ENCODE measurements at regions not wholly inside any gene's neighbourhood (a gene's known extent, or its start where the extent isn't known, plus 50 kb on each side); places are given as distances from the start of the nearest gene placed in this dataset.
"Not testable (repeated sequence)": the region's sequence is repeated elsewhere in the genome, so short reads cannot be mapped to it uniquely, and the experiment has no call there.

DNA sequence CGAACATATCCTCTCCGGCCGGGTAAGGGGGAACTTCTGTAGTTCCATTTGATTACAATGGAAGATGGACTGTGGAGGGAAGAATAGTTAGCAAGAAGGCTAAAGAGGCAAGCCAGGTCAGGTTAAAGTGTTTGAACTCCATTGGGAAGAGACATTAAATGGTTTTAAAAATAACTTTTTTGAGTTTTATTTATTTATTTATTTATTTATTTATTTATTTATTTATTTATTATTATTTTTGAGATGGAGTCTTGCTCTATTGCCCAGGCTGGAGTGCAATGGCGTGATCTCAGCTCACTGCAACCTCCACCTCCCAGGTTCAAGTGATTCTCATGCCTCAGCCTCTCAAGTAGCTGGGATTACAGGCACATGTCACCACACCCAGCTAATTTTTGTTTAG is 441.9 kb downstream of the TOX3 start:
- not testable (repeated sequence) for DNase-seq (ENCODE audit: low read depth in 2 of 2)

DNA sequence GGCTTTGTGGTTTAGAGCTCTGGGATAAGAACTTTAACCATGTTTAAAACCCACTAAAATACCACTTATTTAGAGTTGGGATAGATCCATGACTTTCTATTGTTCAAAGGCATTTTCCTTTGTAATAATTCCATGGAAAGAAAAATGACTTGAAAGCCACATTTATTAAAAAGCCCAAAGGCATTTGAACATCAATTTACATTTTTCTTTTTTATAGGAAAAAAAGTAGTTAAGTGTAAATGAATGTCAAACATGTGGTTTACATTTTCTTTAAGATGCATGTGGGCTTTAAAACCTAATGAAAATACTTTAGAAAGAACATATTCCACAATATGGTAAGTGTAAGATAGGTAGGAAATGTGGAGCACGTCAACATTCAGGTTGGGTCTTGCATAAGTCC is 443.2 kb downstream of the TOX3 start:
- DNase-seq (ENCODE audit: low read depth in 2 of 2), result no peak

DNA sequence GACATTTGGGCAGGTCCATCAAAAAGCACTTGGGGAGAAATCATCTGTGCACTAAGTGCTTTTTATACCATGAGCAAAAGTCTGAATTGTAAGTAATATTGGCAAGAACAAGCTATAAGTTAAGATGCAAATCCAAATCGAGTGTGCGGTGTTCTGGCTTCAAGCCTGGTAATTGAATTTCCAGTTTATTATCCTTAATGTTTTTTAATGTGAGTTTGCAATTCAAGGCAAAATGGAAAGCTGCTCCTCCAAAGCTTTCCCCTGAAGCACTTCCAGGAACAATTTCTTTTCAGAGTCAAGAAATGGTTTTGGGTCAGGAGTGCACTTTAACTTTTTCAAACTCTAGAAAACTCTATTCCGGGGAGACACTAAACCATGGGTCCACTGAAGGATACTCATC is 445.7 kb downstream of the TOX3 start:
- no peak for DNase-seq (ENCODE audit: low read depth in 2 of 2)

DNA sequence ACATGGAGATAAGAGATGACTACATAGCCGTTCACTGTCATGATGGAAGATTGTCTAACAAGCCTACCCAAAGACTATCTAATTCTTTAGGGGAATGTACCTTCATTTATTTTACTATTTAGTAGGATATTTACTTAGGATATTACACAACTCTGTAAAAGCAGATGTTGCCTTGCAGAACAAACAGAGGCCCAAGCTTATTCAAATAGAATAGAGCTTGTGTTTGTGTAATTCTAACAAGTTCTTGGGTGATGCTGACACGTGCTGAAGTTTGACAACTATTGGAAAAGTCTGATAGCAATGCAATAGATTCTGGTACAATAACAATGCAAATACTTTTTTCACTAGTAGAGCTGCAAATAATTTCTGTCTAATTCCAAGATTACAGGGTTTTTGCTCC is 447.6 kb downstream of the TOX3 start:
- DNase-seq (ENCODE audit: low read depth in 2 of 2), result no peak

DNA sequence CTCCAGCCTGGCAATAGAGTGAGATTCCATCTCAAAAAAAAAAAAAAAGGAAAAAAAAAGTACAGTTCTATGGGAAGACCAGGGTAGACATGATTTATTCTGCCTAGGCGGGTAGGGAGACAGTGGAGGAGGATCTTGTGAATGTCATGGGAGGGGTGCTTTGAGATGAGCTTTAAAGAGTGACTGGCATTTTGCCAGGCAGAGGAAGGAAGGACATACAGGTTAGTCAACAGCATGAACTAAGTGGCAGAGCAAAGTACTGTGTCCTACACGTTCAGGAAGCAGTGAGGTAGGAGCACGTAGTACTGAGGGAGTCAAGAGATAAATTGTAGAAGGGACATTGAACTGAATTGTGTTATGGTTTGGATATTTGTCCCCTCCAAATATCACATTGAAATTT is 451.5 kb downstream of the TOX3 start:
- no peak for DNase-seq (ENCODE audit: low read depth in 2 of 2)

DNA sequence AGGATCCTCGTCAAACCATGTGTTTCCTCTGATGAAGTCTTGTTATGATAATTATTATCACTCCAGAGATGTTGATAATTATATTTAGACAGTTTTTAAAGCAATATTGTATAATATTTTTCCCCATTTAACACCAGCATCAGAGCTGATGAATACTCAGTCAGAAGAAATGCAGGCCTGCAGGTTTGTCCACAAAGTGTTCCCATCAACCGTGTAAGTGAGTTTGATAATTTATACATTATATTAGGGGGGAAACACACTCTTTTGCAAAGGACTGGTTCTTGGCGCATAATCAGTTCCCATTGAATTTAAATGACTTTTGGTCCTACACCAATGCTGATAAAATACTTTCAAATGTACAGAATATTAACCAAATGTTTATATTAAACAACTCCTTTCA is 454.8 kb downstream of the TOX3 start:
- no peak for DNase-seq (ENCODE audit: low read depth in 2 of 2)

DNA sequence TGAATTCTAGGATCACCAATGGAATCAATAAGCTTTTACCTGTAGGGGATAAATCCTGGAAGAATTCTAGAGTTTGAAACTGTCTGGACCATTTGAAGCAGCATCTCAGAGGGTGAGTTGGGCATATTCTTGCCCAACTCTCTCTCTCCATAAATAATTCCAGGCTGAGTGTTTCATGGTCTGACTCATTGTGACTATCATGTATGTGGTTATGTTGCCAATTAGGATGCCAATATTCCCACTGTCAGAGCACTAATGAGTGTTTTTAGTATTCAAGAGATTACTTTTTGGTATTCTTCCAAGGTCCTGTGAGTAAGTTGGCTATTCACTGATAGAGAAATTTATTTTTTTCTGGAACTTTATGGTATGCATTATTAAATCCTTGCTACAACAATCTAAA is 456.9 kb downstream of the TOX3 start:
- DNase-seq (ENCODE audit: low read depth in 2 of 2), result no peak

DNA sequence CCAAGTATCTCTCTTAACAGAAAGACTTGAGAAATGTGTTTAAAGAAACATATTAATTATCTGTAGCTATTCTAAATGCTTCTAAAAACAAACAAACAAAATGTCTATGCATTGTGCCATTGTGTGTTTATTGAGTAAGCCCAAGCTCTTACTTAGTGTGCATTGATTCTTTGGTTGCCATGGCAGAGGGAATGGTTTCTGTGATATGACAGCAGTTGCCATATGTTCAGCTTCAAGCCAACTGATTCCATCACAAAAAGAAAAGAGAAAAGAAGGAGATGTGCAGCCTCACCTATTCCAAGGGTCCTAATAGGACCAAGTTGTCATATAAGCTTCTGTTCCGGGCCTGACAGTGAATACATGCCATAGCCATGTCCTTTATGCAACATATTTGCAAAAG is 457.5 kb downstream of the TOX3 start:
- no peak for DNase-seq (ENCODE audit: low read depth in 2 of 2)

DNA sequence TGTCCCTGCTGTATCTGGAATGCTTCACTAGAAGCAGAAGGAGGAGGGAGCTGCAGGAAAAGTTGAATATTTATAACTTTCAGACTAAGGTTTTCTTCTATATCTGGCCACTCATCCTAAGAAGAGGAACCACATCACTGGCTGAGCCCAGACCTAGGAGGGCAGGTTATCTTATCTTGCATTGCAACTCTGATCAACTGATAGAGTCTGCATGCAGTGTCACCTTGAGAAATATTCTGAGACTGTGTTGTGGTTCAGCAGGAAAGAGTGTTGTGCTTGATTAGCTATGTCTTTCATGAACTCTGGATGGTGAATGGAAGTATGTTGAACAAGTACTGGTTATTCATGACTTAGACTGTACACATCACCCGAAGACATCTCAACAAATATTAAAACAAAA is 460.0 kb downstream of the TOX3 start:
- DNase-seq (ENCODE audit: low read depth in 2 of 2), result no peak

DNA sequence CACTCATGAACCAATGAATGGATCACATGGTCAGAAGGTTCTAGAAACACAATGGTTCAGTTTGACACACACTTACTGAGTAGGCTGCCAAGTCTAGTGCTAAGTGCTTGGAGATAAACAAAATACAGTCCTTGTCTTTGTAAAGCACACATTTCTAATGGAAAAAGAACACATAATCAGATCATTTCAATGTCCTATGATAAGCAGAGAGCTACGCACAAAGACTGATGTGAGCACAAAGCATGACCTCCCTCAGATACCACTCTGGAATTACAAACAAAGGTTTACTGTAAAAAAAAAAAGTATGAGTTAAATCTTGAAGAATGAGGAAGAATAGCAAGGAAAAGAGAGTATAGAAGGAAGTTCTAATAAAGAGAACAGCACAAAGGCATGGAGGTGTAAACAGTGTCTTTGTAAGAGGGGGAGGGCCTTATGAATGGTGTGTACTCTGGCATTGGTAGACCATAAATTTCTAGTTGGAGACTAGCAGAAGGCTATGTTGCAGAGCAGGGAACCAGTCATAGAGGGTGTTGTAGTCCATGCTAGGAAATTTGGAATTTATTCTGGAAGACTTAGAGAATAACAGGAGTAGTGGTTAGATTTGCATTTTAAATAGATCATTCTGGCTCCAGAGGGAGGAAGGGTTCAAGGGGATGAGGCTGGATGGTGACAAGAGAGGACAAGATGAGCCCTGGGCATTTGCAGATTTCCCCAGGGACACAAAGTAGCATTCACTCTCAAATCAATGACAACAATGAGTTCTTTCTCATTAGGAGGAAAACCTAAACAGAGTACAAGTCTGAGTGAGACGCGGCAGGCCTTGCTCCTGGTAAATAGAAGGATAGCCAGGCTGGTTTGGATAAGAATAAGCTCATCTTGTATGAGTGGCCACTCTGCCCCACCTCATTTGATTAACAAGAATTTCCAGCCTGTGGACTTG is 468.0 kb downstream of the TOX3 start:
- no peak for DNase-seq (ENCODE audit: low read depth in 2 of 2)

DNA sequence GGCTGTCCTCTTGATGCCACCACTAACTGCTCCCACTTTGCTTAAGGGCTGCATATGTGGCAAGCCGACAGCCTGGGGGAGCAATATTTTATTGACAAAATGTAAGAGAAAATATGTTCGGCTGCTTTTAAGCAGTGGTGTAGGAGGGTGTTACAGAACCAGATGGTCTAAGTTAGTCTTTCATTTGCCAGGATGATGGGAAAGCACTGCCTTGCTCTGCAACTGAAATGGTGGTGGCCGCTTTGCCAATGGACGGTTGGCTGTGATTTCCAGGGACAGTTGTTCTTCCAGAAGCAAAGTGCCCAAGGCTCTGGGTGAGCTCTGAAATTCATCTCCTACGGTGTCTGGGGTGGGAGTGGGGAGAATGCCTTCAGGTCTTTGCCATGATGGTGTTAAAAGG is 469.3 kb downstream of the TOX3 start:
- DNase-seq (ENCODE audit: low read depth in 2 of 2), result no peak

DNA sequence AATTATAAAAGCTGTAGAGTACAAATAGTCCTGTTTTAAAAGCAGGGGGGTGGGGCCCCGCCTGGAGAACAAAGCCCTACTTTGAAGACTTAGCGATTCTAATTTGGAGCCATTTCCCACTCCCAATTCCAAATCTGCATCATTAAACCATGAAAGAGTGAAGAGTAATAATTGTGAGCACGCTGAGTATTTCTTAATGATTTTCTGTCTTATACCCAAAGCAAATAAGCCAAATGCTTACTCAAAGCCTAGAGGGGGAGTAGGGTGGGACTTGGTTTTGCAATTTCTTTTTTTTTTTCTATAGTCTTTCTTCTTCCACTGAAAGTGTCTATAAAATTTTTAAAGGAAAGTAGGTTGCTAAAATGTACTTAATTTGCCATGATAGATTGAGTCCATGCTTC is 470.1 kb downstream of the TOX3 start:
- no peak for DNase-seq (ENCODE audit: low read depth in 2 of 2)

DNA sequence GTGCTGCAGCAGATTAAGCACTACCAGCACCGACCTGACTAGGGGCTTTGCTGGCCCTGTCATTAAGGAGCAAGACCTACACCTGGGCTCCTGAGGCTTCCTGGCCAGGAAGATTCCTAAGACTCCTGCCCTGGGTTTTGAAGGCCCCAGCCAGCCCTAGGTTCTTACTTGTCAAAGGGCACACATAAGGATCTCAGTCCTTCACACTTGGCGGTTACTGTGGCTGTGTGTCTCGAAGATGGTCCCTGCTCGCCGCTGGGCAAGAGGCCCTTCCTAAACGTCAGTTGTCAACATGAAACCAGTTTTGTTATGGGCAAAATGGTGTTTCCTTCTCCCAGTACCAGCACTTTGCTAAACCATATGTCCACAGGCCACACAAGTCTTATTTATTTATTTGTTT is 470.6 kb downstream of the TOX3 start:
- DNase-seq (ENCODE audit: low read depth in 2 of 2), result no peak

DNA sequence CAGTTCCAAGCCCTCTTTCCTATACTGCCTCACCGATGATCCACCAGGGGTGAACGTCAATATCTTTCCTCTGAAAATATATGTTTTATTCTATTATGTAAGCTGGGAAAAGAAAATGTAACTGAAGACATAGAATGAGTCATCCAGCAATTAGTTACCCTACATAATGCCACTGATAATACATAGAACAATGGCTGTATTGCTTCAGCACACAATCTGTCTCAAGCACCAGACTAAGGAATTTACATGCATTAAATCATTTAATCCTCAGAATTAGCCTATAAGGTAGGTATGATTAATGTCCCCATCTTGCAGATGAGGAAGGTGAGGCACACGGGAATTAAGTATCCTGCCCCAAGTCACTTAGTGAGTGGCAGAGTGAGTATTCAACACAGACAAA is 472.8 kb downstream of the TOX3 start:
- DNase-seq (ENCODE audit: low read depth in 2 of 2), result no peak

DNA sequence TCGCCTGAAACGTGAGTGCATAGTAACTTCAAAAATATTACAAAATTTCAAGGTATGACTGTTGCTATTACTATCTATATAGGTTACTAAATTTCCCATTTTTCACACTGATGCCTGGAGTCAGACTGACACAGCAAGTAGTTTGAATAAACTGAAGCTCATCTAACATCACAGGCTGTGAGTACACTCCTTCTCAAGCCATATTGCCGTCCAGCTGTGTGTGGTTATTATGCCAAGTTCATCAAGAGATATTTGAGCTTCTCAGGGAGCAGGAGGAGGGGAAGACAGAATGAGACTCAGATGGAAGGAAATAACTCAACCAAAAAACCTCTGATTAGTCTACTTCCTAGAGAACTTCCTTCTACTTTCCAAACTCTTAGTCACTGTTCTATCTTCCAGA is 473.9 kb downstream of the TOX3 start:
- no peak for DNase-seq (ENCODE audit: low read depth in 2 of 2)

DNA sequence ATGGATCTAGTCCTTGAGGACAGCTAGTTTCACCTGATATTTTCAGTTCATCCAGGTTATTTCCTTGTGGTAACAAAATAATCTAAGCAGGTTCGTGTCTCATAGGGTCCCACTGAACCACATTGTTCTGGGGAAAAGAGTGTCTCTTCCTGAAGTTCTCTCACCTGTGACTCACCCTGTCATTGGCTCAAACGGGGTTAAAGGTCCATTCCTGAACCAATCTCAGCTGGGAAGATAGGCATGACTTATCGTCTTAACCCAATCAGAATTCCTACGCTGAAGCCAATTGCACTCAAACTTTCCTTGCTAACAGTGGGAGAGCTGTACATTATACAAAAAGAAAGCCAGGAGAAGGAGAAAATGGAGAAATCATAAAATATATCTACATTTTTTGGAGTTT is 475.8 kb downstream of the TOX3 start:
- no peak for DNase-seq (ENCODE audit: low read depth in 2 of 2)

DNA sequence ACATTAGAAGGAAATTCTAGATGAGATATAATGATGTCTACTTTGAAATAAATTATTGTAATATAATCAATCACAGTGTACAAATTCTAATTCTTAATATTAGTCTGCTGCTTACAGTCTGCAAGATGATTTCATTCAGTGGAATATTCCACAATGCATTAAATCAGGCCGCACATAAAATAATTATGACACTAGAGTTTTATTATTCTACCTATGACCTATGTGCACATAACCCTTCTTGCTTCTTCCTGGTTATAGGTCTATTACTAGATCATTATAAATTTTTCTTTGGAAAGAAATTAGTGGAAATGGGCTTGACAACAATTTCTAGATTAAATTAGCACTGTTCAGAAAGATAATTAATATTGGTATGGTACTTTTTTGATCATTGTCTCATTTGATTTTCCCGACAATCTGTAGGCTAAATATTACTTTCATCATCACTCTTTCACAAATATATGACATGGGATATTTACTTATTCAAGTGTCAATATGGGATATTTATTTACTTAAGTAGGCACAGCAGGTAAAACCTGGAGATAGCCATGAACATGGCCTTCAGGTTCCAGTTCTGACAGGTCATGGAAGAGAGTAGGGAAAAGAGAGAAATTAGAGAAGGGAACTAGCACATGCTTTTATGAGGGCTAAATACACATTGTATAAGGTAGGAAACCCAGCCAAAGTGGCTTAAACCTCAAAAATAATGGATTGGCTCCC is 476.4 kb downstream of the TOX3 start:
- DNase-seq (ENCODE audit: low read depth in 2 of 2), result no peak

DNA sequence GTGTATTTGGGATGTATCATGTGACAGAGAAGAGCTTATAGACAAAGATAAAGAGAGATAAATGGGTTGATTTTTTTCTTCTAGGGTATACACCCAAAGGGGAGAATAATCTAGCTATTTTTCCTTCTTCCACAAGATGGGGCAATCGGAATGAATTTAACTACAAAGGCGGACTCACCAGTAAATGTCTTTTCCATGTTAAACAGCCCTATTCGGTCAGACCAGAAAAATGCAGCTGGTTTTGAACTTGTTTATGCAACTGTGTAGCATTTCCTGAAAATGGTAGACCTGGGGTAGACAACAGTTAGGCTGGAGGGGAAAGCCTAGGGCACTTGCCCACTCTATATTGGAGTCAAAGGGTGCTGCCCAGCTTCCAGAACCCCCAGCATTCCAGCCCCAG is 477.1 kb downstream of the TOX3 start:
- no peak for DNase-seq (ENCODE audit: low read depth in 2 of 2)

DNA sequence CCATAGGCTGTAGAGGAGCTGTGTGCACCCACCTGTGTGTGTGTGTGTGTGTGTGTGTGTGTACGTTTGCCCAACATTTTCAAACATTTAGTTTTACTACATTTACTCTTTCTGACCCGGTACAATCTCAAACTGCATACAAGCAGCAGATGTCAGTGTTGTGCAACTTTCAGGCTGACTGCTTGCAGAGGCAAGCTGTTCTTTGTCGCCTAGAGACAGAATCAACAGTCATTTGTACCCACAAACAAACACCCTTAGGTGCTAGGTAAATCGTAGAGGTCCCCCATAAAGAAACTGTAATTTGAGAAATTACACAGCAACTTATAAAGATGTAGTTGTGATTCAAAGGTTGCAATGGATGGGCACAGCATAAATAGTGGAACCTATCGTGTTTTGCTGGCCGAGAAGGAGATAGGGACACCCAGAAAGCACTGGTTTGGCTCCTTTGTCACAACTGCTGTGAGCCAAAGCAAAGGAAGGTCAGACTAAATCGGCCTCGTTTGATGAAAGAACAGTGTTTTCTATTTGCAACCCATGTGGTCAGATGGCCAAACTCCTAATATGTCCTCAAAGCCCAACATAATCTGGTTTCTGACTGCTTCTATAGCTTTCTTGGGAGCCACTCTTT is 478.4 kb downstream of the TOX3 start:
- DNase-seq (ENCODE audit: low read depth in 2 of 2), result no peak

DNA sequence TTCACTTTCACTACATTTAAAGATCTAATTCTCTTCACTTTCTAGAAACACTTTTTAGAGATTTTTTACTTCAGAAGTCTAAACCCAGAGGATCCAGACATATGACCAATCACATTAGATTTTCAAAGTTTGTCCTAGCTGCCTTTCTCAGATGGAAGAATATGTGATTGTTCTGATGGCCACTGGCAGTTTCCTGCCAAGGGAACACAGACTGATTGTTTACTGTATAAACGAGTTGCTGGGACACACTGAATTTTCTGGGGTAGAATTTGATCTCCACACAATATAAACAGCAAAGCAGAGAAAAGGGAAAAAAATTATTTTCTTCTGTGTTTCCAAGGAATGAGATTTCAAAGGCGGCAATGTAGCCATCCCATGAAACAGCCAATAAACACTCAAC is 480.0 kb downstream of the TOX3 start:
- DNase-seq (ENCODE audit: low read depth in 2 of 2), result no peak

DNA sequence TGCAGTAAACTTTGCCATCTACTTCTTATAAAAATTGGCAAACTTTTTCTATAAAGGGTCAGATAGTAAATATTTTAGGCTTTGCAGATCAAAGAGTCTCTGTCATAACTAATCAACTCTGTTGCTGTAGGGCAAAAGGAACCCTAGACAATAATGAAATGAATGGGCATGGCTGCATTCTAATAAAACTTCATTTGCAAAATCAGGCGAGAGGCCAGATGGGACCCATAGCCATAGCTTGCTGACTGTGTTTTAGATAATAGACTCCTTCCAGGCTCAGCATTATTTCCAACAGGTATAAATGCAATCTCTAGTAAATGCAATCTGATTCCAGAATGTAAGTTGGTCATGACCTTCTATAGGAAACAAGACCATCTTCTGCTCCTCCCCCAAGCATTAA is 490.7 kb downstream of the TOX3 start:
- no peak for DNase-seq (ENCODE audit: low read depth in 2 of 2)

DNA sequence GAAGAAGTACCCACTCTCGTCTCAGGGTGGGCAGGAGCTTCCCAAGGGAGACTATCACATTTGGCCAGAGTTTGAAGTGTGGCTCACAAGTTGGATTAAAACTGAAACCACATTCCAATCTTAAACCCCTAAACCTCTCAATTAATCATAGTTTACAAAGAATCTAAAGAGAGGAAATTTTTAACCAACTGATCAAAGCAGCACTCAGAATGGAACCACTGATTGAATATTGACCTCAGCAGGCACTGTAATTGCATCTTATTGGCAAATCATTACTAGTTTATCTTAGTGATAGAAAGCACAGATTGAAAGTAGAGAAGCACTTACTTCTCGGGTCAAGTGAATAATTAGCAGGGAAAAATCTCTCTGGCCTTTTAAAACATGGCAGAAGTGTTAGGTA is 491.6 kb downstream of the TOX3 start:
- no peak for DNase-seq (ENCODE audit: low read depth in 2 of 2)

DNA sequence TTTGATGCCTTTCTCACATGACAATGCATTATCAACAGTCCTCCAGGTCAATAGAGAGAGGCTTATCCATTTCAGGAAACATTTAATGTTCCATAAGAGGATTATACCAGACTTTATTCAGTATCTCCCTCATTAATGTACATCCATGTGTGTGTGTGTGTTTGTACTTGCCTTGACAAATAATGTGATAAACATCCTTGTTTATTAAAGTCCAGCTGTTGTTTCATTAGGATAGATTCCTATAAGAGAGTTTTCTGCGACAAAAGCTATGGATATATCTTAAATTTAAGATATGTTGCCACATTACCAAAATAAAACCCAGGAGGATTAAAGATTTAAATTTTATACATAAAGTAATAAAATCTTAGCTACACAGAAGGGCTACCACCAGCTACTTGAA is 492.6 kb downstream of the TOX3 start:
- no peak for DNase-seq (ENCODE audit: low read depth in 2 of 2)
